ENCODE measurements at regions not wholly inside any gene's neighbourhood (a gene's known extent, or its start where the extent isn't known, plus 50 kb on each side); places are given as distances from the start of the nearest gene placed in this dataset.

- Histone ChIP-seq H3K27me3 (no peaks in the 10 kb centered on the region), H3K36me3 (no peaks in the 10 kb centered on the region), H3K27ac (no peak overlapping the region), H3K4me1 (peaks cover 0 to 13% (median 8%) of the 10 kb centered on the region in 4 donors), H3K9me3 (no peaks in the 10 kb centered on the region), H3K4me3 (no peak overlapping the region)
- intact Hi-C loops (cut with DNase I; ENCODE audit: low total_unique reads): no loop called here
- 88 to 100% (median 94%) methylated on average over 2 of the region's 2 CpGs for WGBS, 5 donors
- TF ChIP-seq POLR2A (IDR thresholded peaks at IDR 0.05): no peak
- TF ChIP-seq POLR2AphosphoS5 (IDR thresholded peaks at IDR 0.05): no peak
- no peak for TF ChIP-seq EP300 (IDR thresholded peaks at IDR 0.05)
- TF ChIP-seq, protein P1, sequence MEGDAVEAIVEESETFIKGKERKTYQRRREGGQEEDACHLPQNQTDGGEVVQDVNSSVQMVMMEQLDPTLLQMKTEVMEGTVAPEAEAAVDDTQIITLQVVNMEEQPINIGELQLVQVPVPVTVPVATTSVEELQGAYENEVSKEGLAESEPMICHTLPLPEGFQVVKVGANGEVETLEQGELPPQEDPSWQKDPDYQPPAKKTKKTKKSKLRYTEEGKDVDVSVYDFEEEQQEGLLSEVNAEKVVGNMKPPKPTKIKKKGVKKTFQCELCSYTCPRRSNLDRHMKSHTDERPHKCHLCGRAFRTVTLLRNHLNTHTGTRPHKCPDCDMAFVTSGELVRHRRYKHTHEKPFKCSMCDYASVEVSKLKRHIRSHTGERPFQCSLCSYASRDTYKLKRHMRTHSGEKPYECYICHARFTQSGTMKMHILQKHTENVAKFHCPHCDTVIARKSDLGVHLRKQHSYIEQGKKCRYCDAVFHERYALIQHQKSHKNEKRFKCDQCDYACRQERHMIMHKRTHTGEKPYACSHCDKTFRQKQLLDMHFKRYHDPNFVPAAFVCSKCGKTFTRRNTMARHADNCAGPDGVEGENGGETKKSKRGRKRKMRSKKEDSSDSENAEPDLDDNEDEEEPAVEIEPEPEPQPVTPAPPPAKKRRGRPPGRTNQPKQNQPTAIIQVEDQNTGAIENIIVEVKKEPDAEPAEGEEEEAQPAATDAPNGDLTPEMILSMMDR (IDR thresholded peaks at IDR 0.05): no peak
- DNase-seq: no peak
Measured at GRCh38 chr4:128471576-128471975, 184.0 kb upstream of the PGRMC2 start.

DNA sequence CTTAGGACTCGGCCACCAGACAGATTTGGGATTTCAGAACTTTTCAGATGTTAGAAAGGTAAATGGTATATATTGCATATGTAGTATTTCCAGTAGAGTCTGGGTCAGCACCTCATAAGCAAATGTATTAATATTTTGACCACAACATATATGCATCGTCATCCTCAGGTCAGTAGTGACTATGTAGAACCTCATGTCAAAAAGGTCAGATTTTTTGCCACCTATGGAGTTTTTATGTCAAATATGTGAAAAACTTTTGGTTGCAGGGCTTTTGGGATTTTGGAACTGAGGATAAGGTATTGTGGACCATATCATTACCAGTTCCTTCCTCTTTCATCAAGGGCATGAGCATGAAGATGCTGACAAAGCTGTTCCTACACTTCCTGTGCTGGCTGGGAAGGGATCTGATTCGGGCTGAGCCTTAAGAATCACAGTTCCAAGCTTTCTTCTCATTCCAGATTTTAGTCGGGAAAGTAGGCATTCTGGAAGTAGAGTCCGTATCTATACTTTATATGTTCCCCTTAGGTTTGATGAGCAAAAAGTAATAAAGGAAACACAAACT, 183.0 kb upstream of the PGRMC2 start:
- no peak overlapping the region for H3K27ac ChIP-seq
- no peak for DNase-seq
- no peak overlapping the region for H3K4me3 ChIP-seq
- H3K4me1 ChIP-seq: peaks cover 0 to 13% (median 8%) of the 10 kb centered on the region in 4 donors
- H3K27me3 ChIP-seq: no peaks in the 10 kb centered on the region
- intact Hi-C loops (cut with DNase I; ENCODE audit: low total_unique reads): no loop called here
- no peaks in the 10 kb centered on the region for H3K9me3 ChIP-seq
- no peaks in the 10 kb centered on the region for H3K36me3 ChIP-seq
- WGBS, 5 donors: 85 to 91% (median 89%) methylated on average over 5 of the region's 5 CpGs
- TF ChIP-seq EP300 (IDR thresholded peaks at IDR 0.05): no peak
- TF ChIP-seq POLR2A (IDR thresholded peaks at IDR 0.05): no peak
- TF ChIP-seq POLR2AphosphoS5 (IDR thresholded peaks at IDR 0.05): no peak
- TF ChIP-seq, protein P1 (IDR thresholded peaks at IDR 0.05): no peak

DNA sequence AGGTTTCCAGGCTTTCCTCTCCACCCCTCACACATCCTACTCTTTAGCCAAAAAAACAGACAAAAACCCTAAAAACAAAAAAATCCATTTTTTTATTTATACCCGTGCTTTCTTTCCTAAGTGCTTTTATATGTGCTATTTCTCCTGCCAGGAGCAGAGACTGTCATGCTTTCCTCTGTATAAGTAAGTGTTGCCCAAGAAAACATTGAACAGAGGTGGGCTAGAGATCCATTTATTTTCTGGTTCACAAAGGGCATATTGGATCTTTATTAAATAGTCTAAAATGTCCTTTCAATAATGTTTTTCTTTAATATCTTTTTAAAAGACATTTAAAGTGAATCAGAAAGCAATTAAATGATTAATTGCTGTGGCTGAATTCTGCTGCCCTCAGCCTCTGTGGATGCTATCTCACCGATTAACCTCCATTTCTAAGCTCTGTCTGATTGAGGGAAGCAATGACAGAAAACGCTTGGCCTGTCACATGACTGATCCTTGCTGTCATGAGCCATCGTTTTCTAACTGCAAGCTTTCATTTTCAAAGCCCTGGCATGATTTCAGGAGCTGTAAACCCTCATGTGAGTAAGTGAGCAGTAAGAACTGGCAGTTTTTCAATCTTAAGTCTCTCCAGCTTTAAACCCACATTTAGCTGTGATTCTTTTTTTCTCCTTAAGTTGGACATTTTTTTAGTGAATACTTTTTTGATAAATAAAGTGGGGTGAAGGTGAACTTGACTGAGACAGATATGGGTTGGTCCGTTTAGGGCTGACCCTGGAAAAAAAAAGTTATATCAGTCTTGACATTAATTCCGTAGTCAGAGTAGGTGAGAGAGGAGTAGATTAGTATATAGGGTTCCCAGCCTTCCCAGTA, 180.7 kb upstream of the PGRMC2 start:
- intact Hi-C loops (cut with DNase I; ENCODE audit: low total_unique reads): no loop called here
- Histone ChIP-seq H3K36me3 (no peaks in the 10 kb centered on the region), H3K9me3 (no peaks in the 10 kb centered on the region), H3K27me3 (no peaks in the 10 kb centered on the region), H3K4me3 (no peak overlapping the region), H3K27ac (peak overlapping the region in 3 of 5 donors; percentile 34 to 58 (median 41)), H3K4me1 (peaks cover 0 to 13% (median 8%) of the 10 kb centered on the region in 4 donors)
- TF ChIP-seq, protein P1 (IDR thresholded peaks at IDR 0.05): no peak
- peak in 2 of 3 donors; percentile 32 to 36 for TF ChIP-seq POLR2AphosphoS5 (IDR thresholded peaks at IDR 0.05)
- peak; percentile 45 to 73 for DNase-seq
- 25 to 38% (median 28%) methylated on average over 6 of the region's 6 CpGs for WGBS, 5 donors

DNA sequence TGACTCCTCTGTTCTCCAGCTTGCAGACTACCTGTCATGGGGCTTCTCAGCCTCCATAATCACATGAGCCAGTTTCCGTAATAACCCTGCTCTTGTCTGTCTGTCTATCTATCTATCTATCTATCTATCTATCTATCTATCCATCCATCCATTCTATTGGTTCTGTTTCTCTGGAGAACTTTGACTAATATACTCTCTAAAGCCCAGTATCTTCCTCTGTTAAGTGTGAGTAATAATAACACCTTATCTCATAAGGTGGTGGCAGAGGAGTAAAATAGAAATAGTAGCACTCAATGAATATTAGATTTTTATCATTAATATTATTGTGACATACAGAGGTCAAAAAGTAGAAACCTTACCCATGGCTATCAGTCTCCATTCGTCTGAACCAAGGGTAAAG, 177.9 kb upstream of the PGRMC2 start:
- intact Hi-C loops (cut with DNase I; ENCODE audit: low total_unique reads): no loop called here
- H3K27ac ChIP-seq: no peak overlapping the region
- 45 to 50% (median 48%) methylated on average over 2 of the region's 2 CpGs for WGBS, 5 donors
- H3K4me3 ChIP-seq: no peak overlapping the region
- H3K9me3 ChIP-seq: no peaks in the 10 kb centered on the region
- peaks cover 0 to 17% (median 9%) of the 10 kb centered on the region in 4 donors for H3K4me1 ChIP-seq
- H3K27me3 ChIP-seq: no peaks in the 10 kb centered on the region
- no peaks in the 10 kb centered on the region for H3K36me3 ChIP-seq
- TF ChIP-seq EP300 (IDR thresholded peaks at IDR 0.05) (no peak), POLR2AphosphoS5 (IDR thresholded peaks at IDR 0.05) (no peak), POLR2A (IDR thresholded peaks at IDR 0.05) (no peak)
- TF ChIP-seq, protein P1 (IDR thresholded peaks at IDR 0.05): no peak
- DNase-seq: no peak
